C1 segment of cervical spinal cord (tissue), 14 donors: ENCODE measurements at regions not wholly inside any gene's neighbourhood (a gene's known extent, or its start where the extent isn't known, plus 50 kb on each side); places are given as distances from the start of the nearest gene placed in this dataset.
"Not testable (repeated sequence)": the region's sequence is repeated elsewhere in the genome, so short reads cannot be mapped to it uniquely, and the experiment has no call there.

Experiments used
- DNase-seq, 14 donors: peaks; one replicate each; lab custom pipeline; 2025; lab: John Stamatoyannopoulos, UW

DNA sequence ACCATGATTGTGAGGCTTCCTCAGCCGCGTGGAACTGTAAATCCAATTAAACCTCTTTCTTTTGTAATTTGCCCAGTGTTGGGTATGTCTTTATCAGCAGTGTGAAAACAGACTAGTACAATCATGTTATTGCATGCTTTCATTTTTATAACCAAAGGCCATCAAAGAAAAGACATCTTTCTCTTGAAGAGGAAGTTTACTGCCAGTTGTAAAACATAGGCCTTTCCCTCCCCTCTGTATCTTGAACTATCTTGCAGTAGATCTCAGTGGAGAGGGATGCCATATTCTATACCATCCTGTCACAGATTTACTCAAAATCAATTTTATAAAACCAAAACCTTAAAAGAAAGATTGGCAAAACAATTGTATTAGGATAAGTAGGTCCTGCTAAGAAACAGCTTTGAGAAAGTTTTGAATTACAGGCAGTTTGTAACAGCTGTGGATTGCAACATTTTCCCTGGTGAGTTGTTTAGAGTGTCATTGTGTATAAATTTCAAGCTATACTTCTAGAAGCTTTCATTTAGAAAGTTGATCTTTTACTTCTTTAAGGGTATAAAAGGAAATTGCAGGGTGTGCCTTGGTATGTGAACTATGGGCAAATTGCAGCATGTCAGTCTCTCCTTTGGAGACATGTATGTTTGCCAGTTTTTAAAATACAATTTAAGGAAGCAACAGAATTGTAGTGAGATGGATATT lies 128.0 kb downstream of the ATP23 start:
- no peak for DNase-seq

DNA sequence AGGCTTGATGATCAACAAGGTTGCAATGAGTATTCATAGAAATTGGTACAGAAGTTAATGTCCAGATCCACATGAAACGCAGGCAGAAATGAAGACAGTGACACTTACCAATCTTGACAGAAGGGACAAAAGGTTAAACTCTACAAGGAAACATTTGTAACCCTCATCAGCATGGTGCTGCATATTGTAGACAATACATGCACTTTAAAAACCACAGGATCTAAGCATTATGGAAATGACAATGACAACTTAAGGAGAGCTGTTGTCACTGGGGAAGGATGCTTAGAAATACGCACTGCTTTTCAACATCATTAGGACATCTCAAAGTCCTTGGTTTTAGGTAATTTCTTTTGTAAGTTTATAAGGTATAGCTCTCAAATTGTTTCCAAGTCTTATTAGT lies 130.6 kb downstream of the ATP23 start:
- no peak for DNase-seq

DNA sequence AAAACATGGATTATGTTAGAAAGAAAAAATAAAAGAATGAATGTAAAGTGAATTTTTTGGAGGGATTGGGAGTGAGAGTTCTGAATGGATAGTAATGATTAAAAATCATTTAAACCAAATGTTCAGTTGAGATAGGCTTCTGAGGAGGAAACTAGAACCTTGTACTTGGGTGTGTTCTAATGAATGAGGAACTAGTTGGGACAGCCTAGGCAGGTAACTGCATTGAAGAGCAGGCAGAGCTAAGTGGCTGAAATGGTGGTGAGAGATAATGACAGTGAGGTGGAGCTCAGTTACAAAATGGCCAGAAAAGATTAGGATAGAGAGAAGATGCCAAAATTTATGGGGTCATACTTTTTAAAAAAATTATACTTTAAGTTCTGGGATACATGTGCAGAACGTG lies 132.9 kb downstream of the ATP23 start:
- no peak for DNase-seq

DNA sequence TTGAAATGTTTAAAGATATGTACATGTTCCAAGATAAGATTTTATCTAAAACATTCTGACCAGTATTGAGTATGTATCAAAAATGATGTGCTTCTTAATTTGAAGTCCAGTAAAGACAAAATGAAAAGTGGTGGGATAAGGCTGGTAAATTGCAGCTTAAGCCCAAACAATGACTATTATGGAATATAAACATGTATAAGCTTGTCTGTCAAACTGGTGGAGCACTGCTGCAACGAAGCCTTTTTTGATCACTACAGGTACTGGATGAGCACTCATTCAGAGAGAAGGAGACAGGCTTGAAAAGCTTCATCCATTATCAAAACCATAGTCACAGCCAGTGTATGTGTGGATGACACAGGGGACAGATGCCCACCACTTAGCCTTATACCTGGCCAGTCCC lies 138.4 kb downstream of the ATP23 start:
- DNase-seq = no peak

DNA sequence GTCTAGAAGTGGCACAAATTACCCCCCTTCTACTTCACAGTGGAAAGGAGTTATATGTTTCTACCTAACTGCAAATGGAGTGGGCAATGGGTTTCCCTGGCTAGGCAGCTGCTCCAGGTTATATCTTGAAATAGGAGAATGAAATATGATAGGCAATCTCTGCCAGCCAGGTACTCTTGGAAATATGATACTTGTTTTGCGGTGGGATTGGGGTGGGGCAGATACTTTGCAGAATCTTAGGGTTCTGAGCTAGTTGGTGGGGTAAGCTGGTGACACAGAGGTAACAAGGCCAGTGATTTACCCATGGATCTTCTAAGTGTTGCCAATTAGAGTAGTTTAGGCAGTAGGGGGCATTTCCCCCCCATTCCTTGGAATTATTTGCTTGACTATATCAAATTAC lies 140.1 kb downstream of the ATP23 start:
- DNase-seq = no peak

DNA sequence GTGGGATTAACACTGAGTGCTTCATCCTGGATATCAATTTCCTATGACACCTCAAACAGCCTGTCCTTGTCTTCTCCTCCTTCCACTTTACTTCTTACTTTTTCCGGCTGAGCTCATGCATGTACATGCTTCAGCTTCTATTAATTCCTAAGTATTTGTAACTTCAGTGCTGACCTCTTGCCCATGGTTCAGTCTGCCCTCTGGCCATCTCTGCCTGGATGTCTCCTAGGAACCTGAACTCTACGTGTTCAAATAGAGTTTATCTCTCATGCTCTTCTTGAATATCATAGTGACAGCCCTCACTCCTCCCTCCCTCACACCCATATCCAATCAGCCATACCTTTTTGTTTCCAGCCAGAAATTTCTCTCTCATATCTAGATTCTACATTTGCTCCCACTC lies 141.6 kb downstream of the ATP23 start:
- DNase-seq = no peak

DNA sequence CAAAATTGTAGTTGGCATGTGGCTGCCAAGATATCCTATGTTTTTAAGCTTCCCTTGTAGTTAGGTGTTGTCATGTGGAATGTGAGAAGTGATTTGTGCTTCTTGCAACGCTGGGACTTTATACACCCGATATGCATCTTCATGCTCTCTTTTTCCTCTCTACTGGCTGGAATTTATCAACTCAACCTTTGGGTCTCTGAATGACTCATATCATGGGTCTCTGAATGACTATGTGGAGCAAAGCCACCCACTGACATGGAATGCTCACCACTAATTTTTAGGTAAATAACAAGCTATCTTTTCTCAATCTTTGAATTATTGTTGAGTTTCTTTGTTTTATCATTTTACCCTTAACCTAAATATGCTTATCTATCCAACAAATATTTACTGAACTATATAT lies 144.6 kb downstream of the ATP23 start:
- no peak for DNase-seq

DNA sequence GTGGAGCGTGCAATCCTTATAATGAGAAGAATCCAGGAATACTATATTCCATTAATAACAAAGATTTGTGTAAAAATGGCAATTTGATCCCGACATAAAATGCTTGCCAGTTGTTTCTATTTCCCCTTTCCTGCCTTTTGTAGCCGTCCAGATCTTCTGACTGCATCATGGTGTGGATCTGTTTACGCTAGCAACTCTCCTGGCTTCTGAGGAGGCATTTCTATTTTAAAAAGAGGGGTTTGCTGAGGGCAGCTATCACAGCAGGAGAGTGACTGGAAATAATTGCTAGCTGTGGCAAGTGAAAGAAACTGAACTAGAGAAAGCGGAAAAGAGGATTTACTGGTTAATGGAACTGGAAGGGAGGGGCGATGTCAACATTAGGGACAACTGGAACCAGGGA lies 145.6 kb downstream of the ATP23 start:
- DNase-seq = no peak

DNA sequence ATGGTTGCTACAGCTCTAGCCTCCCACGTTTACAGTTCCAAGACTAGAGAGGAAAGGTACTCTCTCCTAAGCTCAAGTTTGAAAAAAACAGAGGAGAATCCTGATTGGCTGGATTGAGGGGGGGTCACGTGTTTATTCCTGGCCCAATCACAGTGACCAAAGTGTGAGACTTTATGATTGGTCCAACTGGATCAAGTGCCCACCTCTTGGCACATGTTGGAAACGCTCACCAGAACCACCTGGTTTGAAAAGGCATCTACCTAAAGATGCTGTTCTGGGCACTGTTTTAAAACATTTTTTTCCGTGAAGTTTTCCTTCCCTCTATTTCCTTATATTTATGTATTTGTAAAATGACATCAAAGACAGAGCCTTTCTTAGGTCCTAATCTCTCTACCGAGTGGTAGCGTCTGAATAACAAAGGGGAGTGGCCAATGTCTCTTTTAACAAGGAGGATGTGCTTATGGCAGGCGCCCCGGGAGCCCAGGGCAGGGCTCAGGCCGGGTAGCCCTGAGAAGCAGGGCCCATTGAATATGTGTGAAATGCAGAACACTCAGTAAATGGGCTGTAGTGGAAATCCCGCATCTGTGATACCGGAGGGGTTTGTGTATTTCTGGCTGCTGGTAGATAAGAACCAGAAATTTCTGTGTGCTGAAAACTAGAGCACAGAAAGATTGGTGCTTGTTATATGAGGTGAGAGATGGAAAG lies 146.2 kb downstream of the ATP23 start:
- no peak for DNase-seq

DNA sequence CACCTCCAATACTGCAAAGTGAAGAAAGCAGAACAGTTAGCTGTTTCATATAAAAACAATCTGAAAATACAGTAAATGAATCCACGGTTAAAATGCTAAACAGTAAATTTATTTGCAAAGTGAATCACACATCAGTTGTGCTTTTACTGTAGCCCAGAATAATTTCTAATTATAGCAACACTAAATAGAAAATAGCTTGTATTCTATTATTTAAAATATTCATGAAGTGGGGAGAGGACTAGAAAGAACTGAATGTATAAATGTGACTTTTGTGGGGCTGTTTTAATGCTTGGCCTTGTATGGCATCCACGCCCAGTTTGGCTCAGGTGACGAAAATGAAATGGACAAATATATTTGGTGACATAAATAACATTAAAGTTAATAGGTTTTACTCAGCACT lies 148.2 kb downstream of the ATP23 start:
- DNase-seq = no peak

DNA sequence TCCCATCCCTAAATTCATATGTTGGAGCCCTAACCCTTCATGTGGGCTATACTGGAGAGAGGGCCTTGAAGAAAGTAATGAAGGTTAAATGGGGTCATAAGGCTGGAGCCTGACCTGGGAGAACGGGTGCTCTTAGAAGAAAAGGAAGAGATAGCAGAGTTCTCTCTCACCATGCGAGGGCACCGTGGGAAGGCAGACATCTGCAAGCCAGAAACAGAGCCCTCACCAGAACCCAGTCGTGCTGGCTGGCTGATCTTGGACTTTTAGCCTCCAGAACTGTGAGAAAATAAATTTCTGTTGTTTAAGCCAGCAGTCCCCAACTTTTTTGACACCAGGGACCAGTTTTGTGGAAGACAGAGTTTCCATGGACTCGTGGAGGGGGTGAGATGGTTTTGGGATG lies 149.3 kb downstream of the ATP23 start:
- DNase-seq = no peak

DNA sequence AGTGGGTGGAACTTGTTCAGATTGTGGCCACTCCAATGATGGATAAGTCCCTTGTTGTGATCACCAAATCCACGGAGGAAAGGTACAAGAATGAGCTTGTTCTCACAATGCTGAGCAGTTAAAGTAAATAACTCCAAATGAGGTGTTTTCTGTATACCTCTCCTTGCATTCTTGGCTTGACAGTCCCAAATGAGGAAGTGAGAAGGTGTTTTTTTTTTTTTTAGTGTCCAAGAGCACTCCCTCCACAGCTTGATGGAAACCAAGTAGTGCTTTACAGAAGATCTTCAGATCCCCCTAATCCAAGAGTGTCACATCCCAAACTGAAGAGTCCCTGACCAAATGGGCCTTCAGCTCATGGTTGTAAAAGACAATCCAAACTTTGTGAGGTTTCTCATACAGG lies 153.6 kb downstream of the ATP23 start:
- DNase-seq = no peak

DNA sequence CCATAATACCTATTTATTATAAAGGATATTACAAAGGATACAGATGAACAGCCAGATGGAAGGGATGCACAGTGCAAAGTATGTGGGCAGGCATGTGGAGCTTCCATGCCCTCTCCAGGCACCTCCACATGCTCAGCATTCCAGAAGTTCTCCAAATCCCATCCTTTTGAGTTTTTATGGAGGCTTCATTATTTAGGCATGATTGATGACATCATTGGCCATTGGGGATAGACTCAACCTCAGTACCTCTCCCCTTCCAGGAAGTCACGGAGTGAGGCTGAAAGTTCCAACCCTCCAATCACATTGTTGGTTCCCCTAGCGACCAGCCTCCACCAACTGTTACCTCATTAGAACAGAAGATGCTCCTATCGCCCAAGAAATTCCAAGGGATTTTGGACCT lies 156.4 kb downstream of the ATP23 start:
- no peak for DNase-seq

DNA sequence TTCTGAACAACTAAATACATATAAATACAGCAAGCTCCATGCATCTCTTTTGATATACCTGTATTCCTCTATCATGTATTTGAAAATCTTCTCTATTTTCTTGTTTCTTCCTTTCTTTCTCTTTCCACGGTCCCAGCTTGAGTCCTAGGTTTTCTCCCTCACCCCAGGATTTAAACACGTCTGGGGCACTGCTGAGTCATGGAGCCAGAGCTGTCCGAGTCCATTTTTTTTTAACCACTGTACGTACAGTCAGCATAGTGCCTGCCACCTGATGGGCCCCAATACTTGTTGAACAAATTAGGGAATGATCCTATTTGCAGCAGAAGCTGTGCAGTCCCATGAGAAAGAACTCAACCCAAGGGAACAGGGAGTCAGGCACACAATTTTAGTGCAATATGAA lies 158.1 kb downstream of the ATP23 start:
- no peak for DNase-seq

DNA sequence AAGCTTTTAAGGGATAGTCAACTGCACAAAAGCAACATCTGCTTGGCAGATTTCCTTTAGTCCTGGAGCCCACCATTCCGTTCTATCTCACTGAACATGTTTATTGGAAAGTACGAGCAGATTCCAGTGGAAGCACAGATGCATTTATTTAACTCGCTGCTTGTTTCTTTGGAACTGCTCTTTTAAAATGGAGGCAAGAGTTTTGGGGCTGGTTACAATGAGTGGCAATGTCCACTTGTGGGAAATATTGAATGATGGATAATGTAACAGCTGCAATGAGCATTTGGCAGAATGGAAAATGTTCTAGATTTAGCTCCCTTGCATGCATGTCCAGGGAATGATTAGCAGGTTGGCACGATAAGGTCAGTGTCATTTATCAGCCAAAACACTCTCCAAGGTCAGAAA lies 163.0 kb downstream of the ATP23 start:
- DNase-seq = no peak

DNA sequence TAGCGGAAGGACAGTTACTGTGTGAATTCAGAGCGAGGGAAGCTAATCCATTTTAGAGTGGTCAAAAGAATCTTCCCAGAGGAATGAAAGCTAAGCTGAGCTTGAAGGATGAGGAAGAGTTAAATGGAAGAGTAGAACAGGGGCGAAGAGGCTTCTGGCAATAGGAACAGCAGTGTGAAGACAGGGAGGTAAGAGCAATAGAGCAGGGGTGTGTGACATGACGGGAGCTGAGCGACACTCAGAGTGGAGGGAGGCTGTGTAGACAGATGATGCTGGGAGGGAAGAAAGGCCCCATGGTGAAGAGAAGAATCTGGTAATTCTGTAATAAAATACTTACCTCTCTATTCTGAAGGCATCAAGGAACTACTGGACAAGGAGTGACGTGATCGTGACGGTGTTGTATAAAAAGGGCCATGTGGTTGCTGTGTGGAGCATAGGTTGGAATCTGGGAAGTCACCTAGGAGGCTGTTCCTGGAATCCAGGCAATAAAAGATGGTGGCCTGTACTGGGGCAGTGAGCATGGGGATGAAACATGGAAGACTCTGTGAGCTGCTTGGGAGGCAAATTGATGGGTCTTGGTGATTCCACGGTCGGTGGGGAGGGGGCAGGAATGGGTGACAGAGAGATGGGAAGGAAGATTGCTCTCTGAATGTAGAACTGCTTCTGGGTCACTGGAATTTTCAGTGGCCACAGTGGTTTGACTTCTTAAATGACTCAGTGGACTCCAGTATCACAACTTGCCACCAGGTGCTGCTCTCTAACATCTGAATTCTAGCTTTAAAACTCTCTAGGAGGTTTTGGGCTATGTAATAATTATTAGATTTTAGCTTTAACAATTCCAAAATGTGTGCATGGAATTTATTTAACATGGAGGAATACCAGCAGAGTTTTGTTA lies 164.1 kb downstream of the ATP23 start:
- DNase-seq = no peak

DNA sequence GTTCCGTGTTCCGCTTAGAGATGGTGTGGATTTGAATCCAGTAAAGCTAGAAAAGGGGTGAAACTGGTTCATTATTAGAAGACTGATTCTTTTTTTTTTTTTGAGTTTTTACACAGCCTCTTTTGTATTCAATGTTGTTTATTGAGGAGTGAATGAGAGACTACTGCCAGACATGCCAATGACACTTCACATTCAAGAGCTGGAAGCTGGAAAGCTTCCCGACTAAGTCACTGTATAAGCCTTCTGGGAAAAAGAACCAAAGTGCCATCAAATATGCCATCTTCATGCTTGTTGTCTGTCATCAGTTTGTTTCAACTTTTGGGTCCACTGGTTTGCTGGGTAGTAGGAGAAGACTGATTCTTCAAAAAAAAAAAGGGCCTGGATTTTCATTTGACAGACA lies 164.8 kb downstream of the ATP23 start:
- DNase-seq = peak in 2 of 14 donors; percentile 2

DNA sequence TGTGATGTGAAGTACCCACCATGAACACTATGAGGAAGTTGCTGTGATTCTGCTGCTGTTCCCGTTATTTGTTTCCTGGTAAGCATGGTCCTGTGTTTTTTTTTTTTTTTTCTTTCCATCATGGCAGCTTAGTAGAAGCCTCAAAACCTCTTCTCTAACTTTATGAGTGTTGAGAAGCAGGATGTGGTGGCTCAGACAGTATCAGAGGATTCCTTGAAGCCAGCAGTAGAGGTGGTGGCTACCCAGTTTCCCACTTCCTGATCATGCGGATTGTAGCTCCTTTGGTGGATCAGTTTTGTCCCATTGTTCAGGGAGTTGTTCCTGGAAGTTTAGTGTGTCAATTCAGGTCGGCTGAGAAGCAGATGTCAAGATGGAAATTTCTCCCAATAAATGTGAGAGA lies 175.8 kb downstream of the ATP23 start:
- no peak for DNase-seq

DNA sequence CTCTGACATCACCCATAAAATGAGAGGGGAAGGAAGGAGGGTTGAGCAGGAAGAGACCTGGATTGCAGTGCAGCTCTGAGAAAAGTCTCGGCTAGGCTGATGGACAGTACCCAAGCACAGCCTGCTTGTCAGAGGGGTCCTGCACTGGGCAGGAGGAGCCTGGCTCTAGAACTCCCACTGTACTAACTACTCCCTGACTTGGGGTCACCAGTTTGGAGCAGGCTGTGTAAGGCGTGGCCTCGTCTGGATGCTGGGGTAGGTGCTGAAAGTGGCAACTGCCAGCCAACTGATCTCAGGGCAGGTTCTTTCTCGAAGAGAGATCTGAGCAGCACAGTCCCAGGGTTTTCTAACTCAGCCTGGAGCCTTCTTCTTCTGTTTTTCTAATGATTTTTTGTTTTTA lies 176.3 kb downstream of the ATP23 start:
- no peak for DNase-seq

DNA sequence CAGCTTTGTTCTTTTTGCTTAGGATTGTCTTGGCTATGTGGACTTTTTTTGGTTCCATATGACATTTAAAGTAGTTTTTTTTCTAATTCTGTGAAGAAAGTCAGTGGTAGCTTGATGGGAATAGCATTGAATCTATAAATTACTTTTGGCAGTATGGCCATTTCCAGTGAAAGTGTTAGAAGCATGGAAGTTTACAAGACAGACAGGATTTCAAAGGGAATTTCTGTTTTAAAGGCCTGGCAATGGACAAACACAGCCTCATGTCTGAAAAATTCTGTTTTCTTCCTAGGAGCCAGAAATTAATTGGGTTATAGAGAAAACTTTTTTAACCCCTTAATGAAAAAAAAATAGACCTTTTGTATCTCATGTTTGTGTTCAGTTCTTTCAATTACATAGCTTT lies 184.4 kb downstream of the ATP23 start:
- DNase-seq = not testable (repeated sequence)

DNA sequence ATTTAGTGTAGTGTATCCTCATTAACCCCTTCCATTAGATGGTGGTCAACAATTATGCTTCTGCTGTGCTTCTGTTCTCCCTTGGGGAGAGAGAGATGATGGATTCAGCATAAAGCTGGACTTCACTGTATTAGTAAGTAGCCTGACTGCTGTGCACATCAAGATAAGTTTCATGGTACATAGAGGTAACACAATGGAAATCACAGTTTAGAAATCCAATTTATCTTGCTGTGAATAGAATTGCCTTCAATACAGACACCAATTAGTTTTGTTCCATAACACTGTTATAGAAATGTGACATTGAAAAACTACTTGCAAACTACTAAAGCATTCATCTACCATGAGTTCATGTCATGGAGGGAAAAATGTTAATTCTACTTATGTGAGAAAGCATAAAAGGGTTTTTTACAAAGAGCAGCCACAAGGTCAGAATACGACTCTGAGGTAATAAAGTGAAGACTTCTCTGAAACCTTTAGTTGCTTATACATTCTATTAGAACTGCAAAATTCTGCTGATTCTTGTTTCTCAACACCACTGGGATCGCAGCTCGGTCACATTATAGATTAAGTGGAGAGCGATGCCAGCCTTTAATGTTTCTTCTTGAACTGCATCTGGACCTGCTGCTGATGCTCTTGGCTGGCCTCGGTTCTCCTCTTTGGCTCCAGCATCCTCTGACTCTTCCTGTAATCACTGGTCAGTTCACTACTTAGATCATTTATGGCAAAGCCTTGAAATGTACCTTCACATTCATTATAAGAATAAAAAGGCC lies 190.8 kb downstream of the ATP23 start:
- no peak for DNase-seq

DNA sequence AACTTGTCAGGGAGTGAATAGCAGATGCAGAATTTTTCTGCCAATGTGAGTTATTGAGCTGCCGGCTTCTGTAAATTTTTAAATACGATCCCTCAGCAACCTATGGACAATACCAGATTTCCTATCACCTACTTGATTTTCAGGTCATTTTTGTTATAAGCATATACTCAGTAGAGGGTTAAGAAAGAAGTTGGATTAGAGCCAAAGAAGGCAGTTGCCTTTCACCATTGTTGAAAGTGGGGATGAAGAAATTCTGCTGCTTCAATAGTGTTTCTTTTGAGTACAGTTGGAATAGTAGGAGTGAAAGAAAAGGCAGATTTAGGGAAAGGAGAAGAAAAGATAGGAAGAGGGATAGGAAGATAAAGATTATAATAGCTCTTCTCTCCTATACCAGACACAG lies 197.1 kb downstream of the ATP23 start:
- no peak for DNase-seq
